ENCODE measurements at regions not wholly inside any gene's neighbourhood (a gene's known extent, or its start where the extent isn't known, plus 50 kb on each side); places are given as distances from the start of the nearest gene placed in this dataset.

- CTCF ChIA-PET, result no interaction called here
- H3K27ac ChIP-seq (ENCODE audit: extremely low read depth, low read depth, low read length), result no peak overlapping the region
- POLR2A ChIA-PET, result no interaction called here
- H3K4me1 ChIP-seq (ENCODE audit: control insufficient read depth, insufficient read depth, low read length), result no peaks in the 10 kb centered on the region
- TF ChIP-seq ZNF561 (tag by site-specific recombination; IDR thresholded peaks at IDR 0.05; ENCODE audit: borderline replicate concordance) (no peak), ZNF311 (tag by site-specific recombination; IDR thresholded peaks at IDR 0.05; ENCODE audit: borderline replicate concordance) (no peak), ZNF121 (tag by site-specific recombination; IDR thresholded peaks at IDR 0.05) (no peak), ZNF221 (tag by site-specific recombination; IDR thresholded peaks at IDR 0.05; ENCODE audit: borderline replicate concordance) (no peak), ZNF747 (tag by site-specific recombination; IDR thresholded peaks at IDR 0.05) (no peak), ZNF664 (tag by site-specific recombination; IDR thresholded peaks at IDR 0.05) (no peak), ZNF140 (tag by site-specific recombination; IDR thresholded peaks at IDR 0.05) (no peak), ZNF600 (tag by site-specific recombination; IDR thresholded peaks at IDR 0.05) (no peak), ZSCAN16 (tag by site-specific recombination; IDR thresholded peaks at IDR 0.05) (no peak), ZFP41 (tag by site-specific recombination; IDR thresholded peaks at IDR 0.05; ENCODE audit: borderline replicate concordance) (no peak)
- TF ChIP-seq, protein P1, sequence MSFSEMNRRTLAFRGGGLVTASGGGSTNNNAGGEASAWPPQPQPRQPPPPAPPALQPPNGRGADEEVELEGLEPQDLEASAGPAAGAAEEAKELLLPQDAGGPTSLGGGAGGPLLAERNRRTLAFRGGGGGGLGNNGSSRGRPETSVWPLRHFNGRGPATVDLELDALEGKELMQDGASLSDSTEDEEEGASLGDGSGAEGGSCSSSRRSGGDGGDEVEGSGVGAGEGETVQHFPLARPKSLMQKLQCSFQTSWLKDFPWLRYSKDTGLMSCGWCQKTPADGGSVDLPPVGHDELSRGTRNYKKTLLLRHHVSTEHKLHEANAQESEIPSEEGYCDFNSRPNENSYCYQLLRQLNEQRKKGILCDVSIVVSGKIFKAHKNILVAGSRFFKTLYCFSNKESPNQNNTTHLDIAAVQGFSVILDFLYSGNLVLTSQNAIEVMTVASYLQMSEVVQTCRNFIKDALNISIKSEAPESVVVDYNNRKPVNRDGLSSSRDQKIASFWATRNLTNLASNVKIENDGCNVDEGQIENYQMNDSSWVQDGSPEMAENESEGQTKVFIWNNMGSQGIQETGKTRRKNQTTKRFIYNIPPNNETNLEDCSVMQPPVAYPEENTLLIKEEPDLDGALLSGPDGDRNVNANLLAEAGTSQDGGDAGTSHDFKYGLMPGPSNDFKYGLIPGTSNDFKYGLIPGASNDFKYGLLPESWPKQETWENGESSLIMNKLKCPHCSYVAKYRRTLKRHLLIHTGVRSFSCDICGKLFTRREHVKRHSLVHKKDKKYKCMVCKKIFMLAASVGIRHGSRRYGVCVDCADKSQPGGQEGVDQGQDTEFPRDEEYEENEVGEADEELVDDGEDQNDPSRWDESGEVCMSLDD (tag by site-specific recombination; IDR thresholded peaks at IDR 0.05), result no peak
- H3K9me3 ChIP-seq (ENCODE audit: control insufficient read depth, insufficient read depth, low read depth, low read length), result no peaks in the 10 kb centered on the region
- no peak overlapping the region for H3K4me3 ChIP-seq (ENCODE audit: low read depth, low read length)
- H3K36me3 ChIP-seq (ENCODE audit: control insufficient read depth in 2 of 2, insufficient read depth in 1 of 2, low read length in 2 of 2), result no peaks in the 10 kb centered on the region
Observed at GRCh38 chr2:19250906-19251305, 107.5 kb downstream of the OSR1 start.

- Histone ChIP-seq H3K27ac (ENCODE audit: extremely low read depth, low read depth, low read length) (no peak overlapping the region), H3K4me1 (ENCODE audit: control insufficient read depth, insufficient read depth, low read length) (no peaks in the 10 kb centered on the region), H3K9me3 (ENCODE audit: control insufficient read depth, insufficient read depth, low read depth, low read length) (no peaks in the 10 kb centered on the region), H3K36me3 (ENCODE audit: control insufficient read depth in 2 of 2, insufficient read depth in 1 of 2, low read length in 2 of 2) (no peaks in the 10 kb centered on the region), H3K4me3 (ENCODE audit: low read depth, low read length) (no peak overlapping the region)
- CTCF ChIA-PET, result no interaction called here
- POLR2A ChIA-PET, result no interaction called here
- TF ChIP-seq ZBTB11 (tag by site-specific recombination; conservative IDR thresholded peaks at IDR 0.05; ENCODE audit: low read depth) (no peak), MEIS1 (CRISPR knock-in tag; IDR thresholded peaks at IDR 0.05; ENCODE audit: borderline replicate concordance) (no peak), KLF8 (tag by site-specific recombination; IDR thresholded peaks at IDR 0.05) (no peak), ZNF623 (tag by site-specific recombination; IDR thresholded peaks at IDR 0.05) (no peak), ZNF626 (tag by site-specific recombination; IDR thresholded peaks at IDR 0.05) (no peak), ZNF785 (tag by site-specific recombination; IDR thresholded peaks at IDR 0.05) (no peak), ZNF2 (tag by site-specific recombination; IDR thresholded peaks at IDR 0.05) (no peak), ZBTB20 (tag by site-specific recombination; IDR thresholded peaks at IDR 0.05) (no peak), ZNF664 (tag by site-specific recombination; IDR thresholded peaks at IDR 0.05) (no peak), REST (tag by site-specific recombination; IDR thresholded peaks at IDR 0.05) (no peak)
- TF ChIP-seq, protein P2, sequence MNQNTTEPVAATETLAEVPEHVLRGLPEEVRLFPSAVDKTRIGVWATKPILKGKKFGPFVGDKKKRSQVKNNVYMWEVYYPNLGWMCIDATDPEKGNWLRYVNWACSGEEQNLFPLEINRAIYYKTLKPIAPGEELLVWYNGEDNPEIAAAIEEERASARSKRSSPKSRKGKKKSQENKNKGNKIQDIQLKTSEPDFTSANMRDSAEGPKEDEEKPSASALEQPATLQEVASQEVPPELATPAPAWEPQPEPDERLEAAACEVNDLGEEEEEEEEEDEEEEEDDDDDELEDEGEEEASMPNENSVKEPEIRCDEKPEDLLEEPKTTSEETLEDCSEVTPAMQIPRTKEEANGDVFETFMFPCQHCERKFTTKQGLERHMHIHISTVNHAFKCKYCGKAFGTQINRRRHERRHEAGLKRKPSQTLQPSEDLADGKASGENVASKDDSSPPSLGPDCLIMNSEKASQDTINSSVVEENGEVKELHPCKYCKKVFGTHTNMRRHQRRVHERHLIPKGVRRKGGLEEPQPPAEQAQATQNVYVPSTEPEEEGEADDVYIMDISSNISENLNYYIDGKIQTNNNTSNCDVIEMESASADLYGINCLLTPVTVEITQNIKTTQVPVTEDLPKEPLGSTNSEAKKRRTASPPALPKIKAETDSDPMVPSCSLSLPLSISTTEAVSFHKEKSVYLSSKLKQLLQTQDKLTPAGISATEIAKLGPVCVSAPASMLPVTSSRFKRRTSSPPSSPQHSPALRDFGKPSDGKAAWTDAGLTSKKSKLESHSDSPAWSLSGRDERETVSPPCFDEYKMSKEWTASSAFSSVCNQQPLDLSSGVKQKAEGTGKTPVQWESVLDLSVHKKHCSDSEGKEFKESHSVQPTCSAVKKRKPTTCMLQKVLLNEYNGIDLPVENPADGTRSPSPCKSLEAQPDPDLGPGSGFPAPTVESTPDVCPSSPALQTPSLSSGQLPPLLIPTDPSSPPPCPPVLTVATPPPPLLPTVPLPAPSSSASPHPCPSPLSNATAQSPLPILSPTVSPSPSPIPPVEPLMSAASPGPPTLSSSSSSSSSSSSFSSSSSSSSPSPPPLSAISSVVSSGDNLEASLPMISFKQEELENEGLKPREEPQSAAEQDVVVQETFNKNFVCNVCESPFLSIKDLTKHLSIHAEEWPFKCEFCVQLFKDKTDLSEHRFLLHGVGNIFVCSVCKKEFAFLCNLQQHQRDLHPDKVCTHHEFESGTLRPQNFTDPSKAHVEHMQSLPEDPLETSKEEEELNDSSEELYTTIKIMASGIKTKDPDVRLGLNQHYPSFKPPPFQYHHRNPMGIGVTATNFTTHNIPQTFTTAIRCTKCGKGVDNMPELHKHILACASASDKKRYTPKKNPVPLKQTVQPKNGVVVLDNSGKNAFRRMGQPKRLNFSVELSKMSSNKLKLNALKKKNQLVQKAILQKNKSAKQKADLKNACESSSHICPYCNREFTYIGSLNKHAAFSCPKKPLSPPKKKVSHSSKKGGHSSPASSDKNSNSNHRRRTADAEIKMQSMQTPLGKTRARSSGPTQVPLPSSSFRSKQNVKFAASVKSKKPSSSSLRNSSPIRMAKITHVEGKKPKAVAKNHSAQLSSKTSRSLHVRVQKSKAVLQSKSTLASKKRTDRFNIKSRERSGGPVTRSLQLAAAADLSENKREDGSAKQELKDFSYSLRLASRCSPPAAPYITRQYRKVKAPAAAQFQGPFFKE (tag by site-specific recombination; IDR thresholded peaks at IDR 0.05; ENCODE audit: borderline replicate concordance), result no peak
Observed at GRCh38 chr2:19247186-19247585, 111.2 kb downstream of the OSR1 start.

All from HEK293 (cell line).